ENCODE measurements at regions not wholly inside any gene's neighbourhood (a gene's known extent, or its start where the extent isn't known, plus 50 kb on each side); places are given as distances from the start of the nearest gene placed in this dataset.
A peak's percentile ranks its signal among the peaks of the same experiment; 100 is the strongest.

- H3K27ac ChIP-seq (ENCODE audit: low read depth) = no peak overlapping the region
- no peaks in the 10 kb centered on the region; the same call in 1 of the 2 replicates for H3K9me2 ChIP-seq (ENCODE audit: insufficient read depth)
- no peak for DNase-seq (ENCODE audit: low spot score)
- no peaks in the 10 kb centered on the region; the same call in 1 of the 2 replicates for H3K36me3 ChIP-seq (ENCODE audit: insufficient read depth)
- H3K4me1 ChIP-seq (ENCODE audit: insufficient read depth) = peaks cover 20% of the 10 kb centered on the region; the same call in 1 of the 2 replicates
- no peak overlapping the region for H3K4me3 ChIP-seq
- H3K79me2 ChIP-seq (replicated peaks; ENCODE audit: insufficient read depth) = no peaks in the 10 kb centered on the region
- ATAC-seq = no peak; the same call in 2 of the 3 replicates
- Mint-ChIP-seq H3K36me3 (ENCODE audit: low read depth) (no peaks in the 10 kb centered on the region), H3K4me3 (no peak overlapping the region), H3K9me3 (no peaks in the 10 kb centered on the region), H3K27ac (no peak overlapping the region), H3K27me3 (ENCODE audit: insufficient read depth, low read depth, poor library complexity) (peaks cover 4% of the 10 kb centered on the region), H3K4me1 (peaks cover 11% of the 10 kb centered on the region)
- TF ChIP-seq JUNB (IDR thresholded peaks at IDR 0.05; ENCODE audit: unreplicated experiment) = no peak
- TF ChIP-seq STAT1 (IDR thresholded peaks at IDR 0.05; ENCODE audit: unreplicated experiment) = no peak
- TF ChIP-seq, protein P1, sequence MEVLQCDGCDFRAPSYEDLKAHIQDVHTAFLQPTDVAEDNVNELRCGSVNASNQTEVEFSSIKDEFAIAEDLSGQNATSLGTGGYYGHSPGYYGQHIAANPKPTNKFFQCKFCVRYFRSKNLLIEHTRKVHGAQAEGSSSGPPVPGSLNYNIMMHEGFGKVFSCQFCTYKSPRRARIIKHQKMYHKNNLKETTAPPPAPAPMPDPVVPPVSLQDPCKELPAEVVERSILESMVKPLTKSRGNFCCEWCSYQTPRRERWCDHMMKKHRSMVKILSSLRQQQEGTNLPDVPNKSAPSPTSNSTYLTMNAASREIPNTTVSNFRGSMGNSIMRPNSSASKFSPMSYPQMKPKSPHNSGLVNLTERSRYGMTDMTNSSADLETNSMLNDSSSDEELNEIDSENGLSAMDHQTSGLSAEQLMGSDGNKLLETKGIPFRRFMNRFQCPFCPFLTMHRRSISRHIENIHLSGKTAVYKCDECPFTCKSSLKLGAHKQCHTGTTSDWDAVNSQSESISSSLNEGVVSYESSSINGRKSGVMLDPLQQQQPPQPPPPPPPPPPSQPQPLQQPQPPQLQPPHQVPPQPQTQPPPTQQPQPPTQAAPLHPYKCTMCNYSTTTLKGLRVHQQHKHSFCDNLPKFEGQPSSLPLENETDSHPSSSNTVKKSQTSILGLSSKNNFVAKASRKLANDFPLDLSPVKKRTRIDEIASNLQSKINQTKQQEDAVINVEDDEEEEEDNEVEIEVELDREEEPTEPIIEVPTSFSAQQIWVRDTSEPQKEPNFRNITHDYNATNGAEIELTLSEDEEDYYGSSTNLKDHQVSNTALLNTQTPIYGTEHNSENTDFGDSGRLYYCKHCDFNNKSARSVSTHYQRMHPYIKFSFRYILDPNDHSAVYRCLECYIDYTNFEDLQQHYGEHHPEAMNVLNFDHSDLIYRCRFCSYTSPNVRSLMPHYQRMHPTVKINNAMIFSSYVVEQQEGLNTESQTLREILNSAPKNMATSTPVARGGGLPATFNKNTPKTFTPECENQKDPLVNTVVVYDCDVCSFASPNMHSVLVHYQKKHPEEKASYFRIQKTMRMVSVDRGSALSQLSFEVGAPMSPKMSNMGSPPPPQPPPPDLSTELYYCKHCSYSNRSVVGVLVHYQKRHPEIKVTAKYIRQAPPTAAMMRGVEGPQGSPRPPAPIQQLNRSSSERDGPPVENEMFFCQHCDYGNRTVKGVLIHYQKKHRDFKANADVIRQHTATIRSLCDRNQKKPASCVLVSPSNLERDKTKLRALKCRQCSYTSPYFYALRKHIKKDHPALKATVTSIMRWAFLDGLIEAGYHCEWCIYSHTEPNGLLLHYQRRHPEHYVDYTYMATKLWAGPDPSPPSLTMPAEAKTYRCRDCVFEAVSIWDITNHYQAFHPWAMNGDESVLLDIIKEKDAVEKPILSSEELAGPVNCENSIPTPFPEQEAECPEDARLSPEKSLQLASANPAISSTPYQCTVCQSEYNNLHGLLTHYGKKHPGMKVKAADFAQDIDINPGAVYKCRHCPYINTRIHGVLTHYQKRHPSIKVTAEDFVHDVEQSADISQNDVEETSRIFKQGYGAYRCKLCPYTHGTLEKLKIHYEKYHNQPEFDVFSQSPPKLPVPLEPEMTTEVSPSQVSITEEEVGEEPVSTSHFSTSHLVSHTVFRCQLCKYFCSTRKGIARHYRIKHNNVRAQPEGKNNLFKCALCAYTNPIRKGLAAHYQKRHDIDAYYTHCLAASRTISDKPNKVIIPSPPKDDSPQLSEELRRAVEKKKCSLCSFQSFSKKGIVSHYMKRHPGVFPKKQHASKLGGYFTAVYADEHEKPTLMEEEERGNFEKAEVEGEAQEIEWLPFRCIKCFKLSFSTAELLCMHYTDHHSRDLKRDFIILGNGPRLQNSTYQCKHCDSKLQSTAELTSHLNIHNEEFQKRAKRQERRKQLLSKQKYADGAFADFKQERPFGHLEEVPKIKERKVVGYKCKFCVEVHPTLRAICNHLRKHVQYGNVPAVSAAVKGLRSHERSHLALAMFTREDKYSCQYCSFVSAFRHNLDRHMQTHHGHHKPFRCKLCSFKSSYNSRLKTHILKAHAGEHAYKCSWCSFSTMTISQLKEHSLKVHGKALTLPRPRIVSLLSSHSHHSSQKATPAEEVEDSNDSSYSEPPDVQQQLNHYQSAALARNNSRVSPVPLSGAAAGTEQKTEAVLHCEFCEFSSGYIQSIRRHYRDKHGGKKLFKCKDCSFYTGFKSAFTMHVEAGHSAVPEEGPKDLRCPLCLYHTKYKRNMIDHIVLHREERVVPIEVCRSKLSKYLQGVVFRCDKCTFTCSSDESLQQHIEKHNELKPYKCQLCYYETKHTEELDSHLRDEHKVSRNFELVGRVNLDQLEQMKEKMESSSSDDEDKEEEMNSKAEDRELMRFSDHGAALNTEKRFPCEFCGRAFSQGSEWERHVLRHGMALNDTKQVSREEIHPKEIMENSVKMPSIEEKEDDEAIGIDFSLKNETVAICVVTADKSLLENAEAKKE (CRISPR knock-in tag; IDR thresholded peaks at IDR 0.05) = no peak
- H3F3A ChIP-seq (replicated peaks; ENCODE audit: low read depth) = no peaks in the 10 kb centered on the region
- no peak overlapping the region for H3K4me2 ChIP-seq
- 0 out of 2 replicates have a peak overlapping the region, but pooled peaks have one; percentile 5 for H2AFZ ChIP-seq
- no peaks in the 10 kb centered on the region for H4K20me1 ChIP-seq (replicated peaks; ENCODE audit: insufficient read depth)
- H3K27me3 ChIP-seq (ENCODE audit: insufficient read depth) = no peaks in the 10 kb centered on the region
Measured at GRCh38 chr2:160657196-160657595, 163.6 kb upstream of the RBMS1 start.

DNA sequence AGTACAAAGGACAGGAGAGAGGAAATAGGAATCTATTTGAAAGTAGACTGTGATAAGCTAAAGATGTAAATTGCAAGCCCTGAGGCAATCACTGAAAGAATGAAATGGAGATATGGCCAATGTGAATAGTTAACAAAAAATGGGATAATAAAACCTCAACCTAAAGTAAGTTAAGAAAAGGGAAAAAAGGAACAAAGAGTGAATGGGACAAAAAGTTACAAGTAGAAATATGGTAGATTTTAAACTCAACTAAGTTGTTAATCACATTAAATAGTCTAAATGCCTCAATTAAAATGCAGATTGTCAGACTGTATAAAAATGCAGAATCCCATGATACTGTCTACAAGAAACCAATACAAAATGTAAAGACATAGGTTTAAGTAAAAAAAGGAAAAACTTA, 165.2 kb upstream of the RBMS1 start:
- Histone ChIP-seq H3K79me2 (replicated peaks; ENCODE audit: insufficient read depth) (no peaks in the 10 kb centered on the region), H3K27ac (ENCODE audit: low read depth) (no peak overlapping the region), H3F3A (replicated peaks; ENCODE audit: low read depth) (no peaks in the 10 kb centered on the region), H4K20me1 (replicated peaks; ENCODE audit: insufficient read depth) (no peaks in the 10 kb centered on the region), H3K27me3 (ENCODE audit: insufficient read depth) (no peaks in the 10 kb centered on the region), H3K4me2 (no peak overlapping the region), H3K4me1 (ENCODE audit: insufficient read depth) (peaks cover 20% of the 10 kb centered on the region; the same call in 1 of the 2 replicates), H3K4me3 (no peak overlapping the region), H3K9me2 (ENCODE audit: insufficient read depth) (no peaks in the 10 kb centered on the region), H3K36me3 (ENCODE audit: insufficient read depth) (no peaks in the 10 kb centered on the region), H2AFZ (no peak overlapping the region)
- no peak for ATAC-seq
- Mint-ChIP-seq H3K4me1 (peaks cover 11% of the 10 kb centered on the region), H3K27me3 (ENCODE audit: insufficient read depth, low read depth, poor library complexity) (peaks cover 4% of the 10 kb centered on the region), H3K4me3 (no peak overlapping the region), H3K9me3 (no peaks in the 10 kb centered on the region), H3K36me3 (ENCODE audit: low read depth) (no peaks in the 10 kb centered on the region), H3K27ac (peak overlapping the region; percentile 2; the same call in 1 of the 2 replicates)
- DNase-seq (ENCODE audit: low spot score) = no peak
- TF ChIP-seq CREB1 (CRISPR knock-in tag; IDR thresholded peaks at IDR 0.05; ENCODE audit: low read depth) (no peak), ZNF114 (CRISPR knock-in tag; IDR thresholded peaks at IDR 0.05) (no peak), EZH2 (IDR thresholded peaks at IDR 0.05; ENCODE audit: low read depth, unreplicated experiment) (no peak), POLR2AphosphoS5 (IDR thresholded peaks at IDR 0.05; ENCODE audit: low read depth) (no peak)
- TF ChIP-seq, protein P1 (CRISPR knock-in tag; IDR thresholded peaks at IDR 0.05) = no peak
